CD4-positive, alpha-beta T cell treated with Interleukin-10 for 1 hour (primary cell): ENCODE measurements at regions not wholly inside any gene's neighbourhood (a gene's known extent, or its start where the extent isn't known, plus 50 kb on each side); places are given as distances from the start of the nearest gene placed in this dataset.

Experiments used
- DNase-seq: peaks from one replicate; pipeline ENCODE4 v3.0.0-alpha.2; 2020

DNA sequence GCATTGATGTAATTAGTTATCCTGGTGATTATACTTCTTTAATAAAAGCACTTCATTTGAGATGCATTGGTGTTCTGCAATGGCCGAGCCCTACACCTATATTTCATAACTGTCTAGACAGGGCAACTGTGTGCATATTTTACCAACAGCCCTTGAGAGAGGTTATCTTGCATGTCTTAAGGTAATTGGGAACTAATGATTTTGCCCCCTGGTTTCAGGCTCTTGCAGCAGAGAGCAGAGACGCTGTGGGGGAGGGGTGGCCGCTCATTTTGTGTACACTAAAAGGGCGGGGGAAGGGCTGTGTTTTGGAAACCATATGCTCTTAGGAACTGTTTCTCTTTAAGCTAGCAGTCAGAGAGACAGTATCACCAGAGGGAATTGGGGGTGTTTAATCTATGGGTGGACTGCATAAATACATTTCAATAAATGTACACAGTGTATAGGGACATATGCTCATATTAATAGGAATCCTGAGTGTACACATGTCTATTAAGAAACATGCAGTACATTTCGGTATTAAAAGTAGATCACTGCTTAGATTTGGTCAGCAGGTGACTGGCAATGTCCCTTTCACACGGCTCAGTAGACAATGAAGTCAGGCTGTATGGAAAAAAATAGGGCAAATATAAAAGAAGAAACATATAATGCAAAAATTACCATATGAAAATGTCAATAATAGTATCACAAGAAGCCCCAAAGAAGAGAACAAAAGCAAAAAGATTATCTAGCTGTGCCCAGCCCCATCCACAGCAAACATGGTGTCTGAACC lies 402.9 kb upstream of the CITED2 start:
- DNase-seq = no peak

DNA sequence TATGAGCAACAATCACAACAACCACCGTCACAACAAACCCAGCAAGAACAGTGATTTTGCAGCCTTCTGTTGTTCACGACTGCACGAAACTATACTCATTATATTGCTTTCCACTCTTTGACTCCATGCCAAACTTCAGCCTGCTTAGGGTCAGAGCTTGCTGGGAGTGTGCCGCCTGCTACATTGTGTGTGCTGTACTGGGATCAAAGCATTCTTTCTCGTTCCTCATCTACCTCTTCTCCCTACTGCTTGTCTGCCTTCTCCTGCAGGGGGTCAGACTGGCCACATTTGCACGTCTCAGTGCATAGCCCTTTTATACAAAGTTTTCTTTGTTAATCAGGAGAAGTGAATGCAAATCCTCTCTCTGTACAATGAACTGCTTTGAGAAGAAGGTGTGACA lies 401.6 kb upstream of the CITED2 start:
- no peak for DNase-seq

DNA sequence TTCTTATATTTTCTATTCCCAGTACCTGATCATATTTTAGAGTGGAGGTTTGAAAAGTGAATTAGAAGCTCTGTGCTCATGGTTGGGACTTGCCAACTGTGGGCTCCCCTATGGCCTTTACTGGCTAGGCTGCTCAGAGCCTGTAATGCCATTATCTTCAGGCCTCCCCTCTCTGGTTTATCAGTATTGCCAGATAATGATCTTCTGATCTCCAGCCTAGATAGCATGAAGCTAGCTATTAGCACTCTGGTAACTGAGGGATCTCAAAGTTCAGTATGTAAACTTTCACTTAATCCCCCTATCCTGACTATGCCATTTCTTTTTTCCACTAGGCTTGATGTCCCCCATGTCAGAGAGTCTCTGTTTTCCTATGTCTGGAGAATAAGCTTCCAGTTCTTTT lies 393.7 kb upstream of the CITED2 start:
- DNase-seq = no peak

DNA sequence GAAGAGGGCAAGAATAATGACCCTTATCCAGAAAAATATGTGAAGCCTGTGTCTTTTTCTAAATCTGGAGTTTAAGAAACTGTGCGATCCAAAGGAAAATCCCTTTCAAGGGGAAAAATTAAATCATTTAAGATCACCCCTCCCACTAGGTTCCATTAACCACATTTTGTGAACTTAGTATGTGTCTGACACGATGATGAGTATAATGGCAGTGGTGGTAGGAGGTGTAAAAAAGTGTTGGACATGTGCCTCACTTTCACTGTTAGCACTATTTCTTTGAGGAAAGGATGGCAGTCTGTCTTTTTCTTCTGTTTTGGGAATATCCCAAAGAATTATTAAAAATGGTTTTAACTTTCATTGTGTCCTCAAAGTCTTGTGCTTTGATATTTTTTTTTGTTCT lies 392.3 kb upstream of the CITED2 start:
- no peak for DNase-seq

DNA sequence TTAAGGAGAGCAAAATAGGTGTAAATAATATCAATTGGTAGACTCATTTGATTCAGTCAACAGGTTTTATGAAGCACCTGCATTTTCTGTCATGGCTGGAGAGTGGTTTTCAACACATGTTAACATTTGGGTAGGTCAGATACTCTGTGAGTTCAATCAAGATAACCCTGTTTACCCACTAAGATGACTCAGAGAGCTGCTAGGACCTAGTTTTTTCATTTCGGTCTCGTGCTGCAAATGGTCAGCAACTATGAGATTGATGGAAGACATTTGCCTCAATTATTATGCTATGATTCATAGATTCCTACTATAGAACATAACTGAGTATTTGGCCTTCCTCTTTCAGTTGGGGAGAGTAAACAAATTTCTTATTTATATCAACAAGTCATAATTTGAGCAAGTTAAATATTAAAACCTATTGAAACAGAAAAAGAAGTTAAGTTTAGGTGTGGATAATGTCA lies 391.4 kb upstream of the CITED2 start:
- DNase-seq = no peak

DNA sequence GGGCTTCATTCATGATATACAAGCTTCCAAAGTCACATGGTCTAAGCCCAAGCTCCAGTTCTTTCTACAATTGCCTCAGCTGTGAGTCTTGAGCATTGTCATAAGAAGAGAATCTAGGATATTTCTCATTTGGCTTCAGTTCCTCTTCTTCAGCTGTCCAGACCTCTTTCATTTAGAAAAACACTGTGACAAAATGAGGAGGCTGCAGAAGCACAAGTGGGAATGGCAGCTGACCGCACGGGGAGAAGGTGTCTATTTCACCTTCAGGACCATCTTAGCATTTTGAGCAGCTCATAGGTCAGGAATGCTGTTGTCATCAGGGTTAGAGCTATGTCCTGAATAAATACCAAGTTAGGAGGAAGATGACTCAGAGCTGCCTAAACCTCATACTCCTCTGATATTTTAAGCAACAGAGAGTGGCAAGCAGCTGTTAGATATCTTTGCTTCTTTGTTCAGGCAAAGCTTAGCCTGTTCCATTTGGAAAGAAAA lies 390.1 kb upstream of the CITED2 start:
- no peak for DNase-seq

DNA sequence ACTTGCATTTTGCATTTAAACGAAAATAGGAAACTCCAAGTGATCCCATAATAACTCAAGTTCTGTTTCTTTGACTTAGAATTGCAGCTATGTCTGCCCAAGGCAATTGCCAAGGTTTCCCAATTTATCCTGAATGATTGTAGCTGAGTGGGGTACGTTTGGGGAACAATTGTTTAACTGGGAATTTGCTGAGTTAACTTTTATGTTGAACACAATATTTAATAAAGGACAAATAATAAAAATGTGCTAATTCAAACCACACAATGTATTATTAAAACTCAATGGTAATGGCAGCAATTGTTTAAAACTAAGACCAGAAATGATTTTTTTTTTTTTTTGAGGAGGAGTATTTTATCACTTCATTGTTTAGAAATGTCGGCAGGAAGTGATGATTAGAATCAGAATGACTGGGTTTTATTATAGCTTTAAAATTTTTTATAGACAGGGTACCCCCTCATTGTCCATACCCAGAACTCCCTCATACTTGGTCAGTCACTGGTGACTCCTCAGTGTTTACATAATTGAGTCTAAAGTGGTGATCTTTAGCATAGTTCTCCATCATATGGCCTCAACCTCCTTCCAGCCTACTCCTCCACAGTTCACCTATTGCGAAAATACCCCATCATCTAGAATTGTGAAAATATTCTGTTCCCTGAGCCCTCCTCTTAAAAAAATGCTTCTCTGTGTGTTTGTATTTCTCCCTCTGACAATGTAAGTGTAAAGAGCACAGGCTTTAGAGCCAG lies 389.2 kb upstream of the CITED2 start:
- DNase-seq = no peak

DNA sequence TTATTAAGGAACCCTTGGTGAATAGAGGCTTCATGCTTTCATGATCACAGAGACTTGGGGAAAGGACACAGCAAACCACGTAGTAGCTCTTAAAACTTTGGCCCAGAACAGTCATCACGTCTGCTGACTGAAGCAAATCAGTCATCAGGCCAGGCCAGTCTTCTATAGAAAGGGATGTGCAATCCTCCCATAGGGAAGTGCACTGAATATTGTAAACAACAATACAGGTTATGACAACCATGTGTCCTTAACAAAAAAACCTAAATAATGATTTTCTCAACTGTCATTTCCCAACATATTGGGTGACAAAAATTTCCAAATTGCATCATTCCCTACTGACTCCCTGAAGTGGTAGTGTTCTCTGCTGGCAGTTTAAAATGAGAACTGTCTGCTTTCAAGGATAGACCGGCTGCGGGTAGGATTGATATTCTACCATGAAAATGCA lies 388.2 kb upstream of the CITED2 start:
- DNase-seq = no peak

DNA sequence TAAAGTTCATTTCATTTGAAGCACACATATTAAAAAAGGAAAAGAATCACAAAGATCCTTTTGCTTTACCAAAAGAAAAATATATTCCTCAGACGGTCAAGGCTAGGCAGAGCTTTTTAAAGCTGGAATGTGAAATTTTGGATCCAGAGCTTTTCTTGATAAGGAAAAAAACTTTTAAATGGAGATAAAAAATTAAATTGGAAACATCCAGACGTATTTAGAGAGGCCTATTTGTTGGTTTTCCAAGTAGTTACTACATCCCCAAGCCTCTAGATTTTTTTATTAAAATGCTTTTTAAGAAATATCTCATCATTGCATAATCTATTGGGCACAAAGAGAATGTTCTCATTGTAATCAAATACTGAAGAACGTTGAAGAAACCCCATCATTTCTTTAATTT lies 385.7 kb upstream of the CITED2 start:
- DNase-seq = no peak

DNA sequence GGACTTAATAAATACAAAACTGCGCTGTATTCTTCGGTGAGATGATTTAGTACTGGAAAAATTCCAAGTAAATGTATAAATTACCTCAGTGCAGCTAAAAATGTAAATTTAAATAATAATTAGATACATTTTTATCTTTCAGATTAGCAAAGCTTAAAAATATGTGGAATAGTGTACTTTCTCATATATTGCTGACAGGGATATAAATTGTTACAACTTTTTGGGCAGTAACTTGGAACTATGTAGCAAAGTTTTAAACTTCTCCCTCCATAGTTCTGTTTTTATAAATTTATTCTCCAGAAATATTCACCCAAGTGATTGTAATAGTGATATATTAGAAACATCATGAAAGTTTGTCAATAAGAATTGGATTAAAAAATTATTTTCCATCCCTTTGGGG lies 384.6 kb upstream of the CITED2 start:
- no peak for DNase-seq

DNA sequence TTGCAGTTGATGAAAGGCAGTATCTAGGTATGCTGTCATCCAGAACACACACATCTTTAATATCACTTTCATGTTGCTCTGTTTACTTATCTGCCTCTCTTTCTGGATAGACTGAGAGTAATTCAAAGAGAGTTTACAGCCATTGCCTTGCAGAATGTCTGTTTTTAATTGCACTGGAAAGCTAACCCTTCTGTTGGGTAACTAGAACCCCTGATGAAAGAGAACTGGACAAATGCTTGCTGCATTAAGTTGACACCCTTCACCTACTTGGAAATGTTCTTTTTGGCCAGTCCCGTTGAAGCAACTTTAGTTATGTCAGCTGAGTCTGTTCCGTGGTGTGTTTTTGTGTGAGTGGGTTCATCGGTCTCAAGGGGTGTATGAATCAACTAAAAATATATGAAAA lies 383.8 kb upstream of the CITED2 start:
- DNase-seq = no peak

DNA sequence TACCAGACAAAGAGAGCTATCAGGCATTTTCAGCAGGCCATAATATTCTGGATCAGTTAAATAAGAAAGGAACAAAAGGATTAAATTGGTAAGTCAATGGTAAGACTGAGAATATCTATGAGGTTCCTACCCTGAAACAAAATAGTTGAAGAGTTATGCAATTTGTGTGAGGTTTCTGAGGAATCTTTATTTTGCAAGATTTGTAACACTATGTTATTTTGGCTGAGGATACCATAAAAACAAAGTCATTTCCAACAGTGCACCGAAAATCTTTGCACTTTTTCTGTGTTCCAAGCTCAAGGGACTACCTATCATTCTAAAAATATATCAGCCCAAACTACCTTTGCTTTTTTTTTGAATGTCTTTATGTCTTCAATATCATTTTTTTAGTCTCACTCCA lies 383.3 kb upstream of the CITED2 start:
- no peak for DNase-seq

DNA sequence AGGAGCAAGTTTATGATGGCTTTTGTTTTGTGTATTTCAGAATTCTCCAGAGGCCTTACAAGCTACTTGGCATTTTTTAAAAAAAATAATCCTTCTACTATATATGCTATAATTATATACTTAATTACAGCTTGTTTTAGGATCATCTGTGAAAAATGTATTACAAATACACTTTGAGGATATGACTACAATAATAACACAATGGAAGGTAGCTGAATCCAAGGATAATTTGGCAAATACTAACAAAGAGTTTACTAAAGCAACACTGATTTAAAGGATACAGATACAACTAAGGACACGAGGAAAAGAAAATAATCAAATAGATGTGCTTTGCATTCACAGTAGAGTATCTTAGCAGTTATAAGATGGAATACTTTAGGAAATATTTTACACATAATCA lies 381.9 kb upstream of the CITED2 start:
- DNase-seq = no peak

DNA sequence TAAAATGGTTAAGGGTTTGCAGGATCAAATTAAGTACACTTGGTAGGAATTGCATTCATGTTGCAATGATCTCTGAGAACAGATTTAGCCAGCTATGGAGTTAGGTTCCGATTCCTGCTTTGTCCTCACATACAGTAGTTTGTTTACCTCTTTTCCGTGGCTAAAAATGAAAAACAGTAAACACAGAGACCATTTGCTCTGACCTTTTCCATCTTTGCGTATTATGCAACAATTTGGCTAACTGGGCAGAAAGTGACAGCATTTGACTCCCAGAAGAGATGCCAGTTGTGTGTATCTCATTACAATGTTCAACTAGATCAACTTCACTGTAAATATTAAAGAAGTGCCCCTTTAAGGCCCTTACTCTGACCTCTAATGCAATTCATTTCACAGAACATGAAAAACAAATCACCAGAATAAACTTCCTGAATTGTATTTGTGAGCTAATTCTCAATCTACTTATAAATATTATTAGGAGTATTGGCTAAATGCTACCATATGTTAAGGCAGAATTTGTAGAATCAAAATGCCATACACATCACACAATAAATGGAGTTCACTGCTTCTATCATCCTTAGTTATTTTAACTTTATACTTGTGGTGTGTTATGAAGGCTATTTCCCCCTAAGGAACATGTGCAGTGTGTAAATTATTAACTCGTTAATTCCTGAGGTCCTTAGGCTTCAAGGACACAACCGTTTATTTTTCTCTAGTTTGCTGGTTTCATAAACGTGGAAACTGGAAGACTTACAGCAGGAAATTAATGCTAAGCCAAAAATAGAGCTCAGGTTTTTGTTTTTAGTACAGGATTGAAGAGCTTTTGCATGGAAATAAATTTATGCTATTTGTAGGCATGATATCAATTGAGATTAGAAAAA lies 380.7 kb upstream of the CITED2 start:
- DNase-seq = no peak

DNA sequence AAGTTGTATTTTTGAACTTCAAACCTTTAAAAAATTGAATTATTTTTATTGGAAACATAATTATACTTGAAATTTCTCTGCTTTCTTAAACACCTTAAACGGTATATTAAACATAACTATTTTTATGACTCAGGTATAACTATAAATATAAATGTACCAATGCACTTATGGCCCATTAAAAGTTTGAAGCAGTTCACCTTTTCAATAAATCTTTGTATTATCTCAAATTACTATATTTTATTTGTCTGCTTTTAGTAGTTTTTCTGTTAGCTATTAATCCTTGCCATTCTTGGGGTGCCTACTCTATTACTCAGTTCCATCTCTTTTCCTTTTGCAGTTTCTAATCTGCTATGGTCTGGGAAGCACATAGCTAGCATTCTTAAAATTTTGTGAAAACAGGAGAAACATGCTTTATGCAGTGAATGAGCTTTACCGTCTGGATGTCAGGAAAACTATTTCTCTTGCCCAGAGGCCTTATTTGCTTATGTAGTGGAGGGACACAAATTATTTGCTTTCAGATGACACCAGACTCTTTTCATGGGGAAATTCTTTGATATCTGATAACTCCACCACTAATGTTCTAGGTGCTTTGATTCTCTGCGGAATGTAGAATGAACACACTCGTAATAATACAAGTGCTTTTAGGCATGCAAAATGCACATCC lies 378.9 kb upstream of the CITED2 start:
- no peak for DNase-seq

DNA sequence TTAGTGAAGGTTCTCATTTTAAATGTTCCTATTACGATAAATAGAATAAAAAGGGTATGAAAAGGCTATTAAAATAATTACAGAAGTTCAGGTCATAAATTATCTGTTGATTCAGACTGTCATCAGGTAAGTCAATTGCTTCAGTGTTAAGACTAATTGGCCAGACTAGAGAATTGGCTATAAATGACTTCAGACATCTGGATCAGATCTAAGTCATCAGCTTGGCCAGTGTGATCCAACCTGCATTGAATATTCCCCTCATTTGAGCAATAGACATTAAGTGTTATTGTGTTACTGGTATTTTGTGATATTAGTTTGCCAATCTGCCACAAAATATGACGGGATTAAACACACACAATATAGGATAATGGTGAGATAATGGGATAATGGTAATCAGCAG lies 377.6 kb upstream of the CITED2 start:
- DNase-seq = no peak

DNA sequence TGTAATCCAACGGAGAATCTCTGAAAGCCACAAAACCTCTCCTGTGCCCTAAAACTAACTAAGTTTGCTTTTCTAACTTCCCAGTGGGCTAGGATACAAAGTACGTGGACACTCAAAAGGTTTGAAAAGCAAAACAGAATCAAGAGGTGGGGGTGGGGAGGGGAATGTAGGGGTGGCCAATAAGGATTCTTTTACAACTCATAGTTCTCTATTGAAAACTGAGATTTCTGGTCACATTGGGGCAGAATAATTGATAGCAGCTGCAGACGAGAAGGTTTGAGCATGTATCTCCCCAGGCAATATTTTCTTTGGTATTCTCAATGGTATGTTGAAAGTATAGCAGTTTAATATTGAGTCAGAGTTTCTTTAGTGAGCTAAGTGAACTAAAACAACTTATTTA lies 376.7 kb upstream of the CITED2 start:
- DNase-seq = no peak

DNA sequence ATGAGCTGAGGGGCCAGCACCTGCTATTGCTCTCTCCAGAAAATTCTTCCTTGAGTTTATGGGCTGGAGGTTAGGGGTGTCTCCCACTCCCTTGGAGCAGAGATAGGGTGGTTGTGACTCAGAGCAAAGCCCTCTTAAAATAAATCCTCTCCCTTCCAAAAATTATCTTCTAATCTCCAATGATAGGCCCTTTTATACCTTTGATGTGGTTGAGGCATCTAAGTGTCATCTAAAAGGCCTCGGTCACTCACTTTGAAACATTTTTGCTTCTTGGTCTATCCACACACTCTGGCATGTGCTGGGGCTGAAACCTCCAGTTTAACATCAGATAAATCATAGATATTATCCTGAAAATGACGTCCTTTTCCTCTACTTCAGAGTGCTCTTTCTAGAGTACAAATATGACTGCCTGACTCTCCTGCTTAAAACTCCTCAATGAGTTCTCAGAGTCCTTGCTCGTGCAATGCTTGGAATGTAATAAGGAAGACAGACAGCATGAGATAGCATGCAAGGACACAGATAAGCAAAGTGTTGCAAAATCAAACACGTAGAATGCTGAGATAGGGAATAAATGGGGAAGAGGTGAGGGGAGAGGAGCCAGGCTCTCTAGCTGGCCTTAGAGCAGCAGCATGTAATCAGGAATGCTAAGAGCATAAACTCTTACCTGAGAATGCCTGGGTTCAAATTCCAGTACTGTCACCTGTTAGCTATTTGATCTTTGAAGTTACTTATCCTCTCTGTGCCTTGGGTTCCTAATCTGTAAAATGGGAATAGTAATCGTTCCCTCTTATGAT lies 374.1 kb upstream of the CITED2 start:
- no peak for DNase-seq

DNA sequence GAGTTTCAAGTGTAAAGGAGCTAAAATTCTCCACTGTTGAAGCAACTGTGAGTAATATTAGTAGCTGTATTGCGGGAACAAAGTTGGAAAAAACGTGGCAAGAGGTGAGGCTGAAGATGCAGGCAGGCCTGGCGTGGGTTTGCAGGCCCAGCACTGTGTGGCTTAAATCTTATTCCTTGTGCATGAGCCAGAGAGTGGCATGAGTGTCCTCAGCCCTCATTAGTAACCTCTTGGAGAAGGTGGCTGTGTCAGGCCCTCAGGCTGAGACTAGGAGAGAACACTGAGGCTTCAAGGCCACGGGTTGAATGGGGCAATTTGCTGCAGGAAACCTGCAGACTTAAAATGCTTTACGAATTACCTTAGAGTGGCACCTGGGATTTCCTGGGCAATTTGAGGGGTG lies 372.7 kb upstream of the CITED2 start:
- no peak for DNase-seq

DNA sequence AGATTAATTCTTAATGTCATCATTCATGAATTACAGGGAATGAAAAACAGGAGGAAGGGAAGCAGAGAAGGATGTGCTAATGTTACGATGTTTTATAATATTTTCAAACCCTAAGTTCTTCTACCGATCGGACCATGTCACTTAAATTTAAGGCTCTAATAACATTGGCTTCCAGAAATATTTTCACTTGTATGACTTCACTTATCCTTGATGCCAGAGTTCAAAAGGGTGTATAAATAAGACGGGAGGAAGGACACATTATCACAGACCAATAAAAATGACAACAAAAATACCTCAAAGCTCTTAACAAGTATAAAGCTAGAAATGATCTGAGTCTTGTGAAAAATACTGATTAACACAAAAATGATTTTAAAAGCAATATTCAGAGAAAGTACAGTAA lies 370.4 kb upstream of the CITED2 start:
- DNase-seq = no peak

DNA sequence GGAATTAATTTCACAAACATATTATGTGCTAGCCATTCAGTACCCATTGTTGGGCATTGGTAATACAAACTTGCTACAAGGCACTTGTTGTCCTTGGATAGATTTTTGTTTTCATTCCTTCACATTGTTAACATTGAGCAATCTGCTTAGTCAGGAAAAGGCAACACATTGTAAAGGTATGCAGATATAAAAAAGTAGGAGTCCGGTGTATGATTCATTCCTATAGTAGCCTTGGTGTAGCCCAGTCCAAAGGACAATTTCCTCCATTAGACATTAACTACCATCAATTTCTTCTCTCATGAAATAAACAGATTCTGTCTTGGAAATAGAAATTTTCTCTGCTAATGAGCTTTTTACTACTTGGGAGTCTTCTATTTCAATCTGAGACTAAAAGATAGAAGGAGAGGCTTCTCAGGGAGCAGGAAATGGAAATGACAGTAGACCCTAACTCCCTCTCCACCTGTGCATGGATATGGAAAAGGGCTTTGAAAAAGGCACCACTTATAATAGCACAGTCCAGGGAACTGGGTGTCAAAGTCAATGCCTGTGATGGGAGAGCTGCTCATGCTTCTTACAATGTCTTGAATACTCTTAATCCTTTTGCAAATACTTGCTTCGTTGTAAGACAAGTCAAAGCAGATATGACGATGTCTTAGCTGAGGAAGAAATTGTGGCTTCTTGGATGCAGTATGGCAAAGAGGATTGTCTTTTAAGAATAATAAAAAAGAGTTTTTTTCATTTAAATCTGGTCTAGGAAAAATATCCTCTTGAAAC lies 369.4 kb upstream of the CITED2 start:
- no peak for DNase-seq
